COR-L47 (cell line): ENCODE measurements at regions not wholly inside any gene's neighbourhood (a gene's known extent, or its start where the extent isn't known, plus 50 kb on each side); places are given as distances from the start of the nearest gene placed in this dataset.

Experiments used
- DNase-seq: peaks from one replicate; lab custom pipeline; 2025; lab: John Stamatoyannopoulos, UW

DNA sequence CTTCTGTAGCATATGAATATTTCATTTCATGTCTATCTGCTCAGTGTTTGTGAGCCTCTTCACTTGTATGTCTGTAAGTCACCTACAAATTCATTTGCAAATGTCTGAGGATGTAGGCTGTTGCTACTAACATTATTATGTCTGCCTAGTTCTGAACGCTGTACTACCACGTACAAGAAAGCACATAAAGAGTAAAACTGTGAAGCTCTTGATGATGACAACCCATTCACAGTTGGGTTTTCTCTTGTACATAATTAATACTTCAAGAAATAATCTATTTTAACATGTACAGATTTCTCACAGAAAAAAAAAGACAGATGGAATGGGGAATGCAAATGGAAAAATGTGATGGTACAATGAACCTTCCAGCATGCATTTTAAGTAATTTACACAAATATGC is 64.3 kb upstream of the CPNE8 start:
- no peak for DNase-seq

GRCh38 chr12:38961683-38962082 is 56.3 kb upstream of the CPNE8 start:
- no peak for DNase-seq

- DNase-seq, result no peak
Measured at GRCh38 chr12:38961012-38961411, 55.6 kb upstream of the CPNE8 start.

- DNase-seq, result no peak
Measured at GRCh38 chr12:38956337-38956736, 50.9 kb upstream of the CPNE8 start.
